ENCODE measurements at regions not wholly inside any gene's neighbourhood (a gene's known extent, or its start where the extent isn't known, plus 50 kb on each side); places are given as distances from the start of the nearest gene placed in this dataset.

DNA sequence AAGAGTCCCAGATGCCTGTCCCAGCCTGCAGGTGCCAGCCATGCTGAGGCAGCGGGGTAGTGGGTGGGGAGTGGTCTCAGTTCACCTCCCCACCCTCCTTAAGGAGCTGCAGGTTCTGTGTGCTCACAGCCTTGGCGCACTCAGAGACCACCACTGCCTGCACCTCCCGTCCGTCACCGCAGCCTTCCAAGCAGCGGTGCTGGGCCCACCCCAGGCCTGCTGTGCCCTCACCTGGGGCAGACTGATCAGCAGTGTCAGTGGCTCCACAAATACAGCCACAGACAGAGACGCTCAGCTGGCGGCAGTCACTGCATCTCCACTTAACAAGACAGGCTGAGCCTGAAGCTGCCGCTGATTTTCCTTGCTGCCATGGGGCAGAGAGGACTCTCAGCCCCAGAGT lies 120.2 kb downstream of the RFLNA start:
- TF ChIP-seq, protein P1, sequence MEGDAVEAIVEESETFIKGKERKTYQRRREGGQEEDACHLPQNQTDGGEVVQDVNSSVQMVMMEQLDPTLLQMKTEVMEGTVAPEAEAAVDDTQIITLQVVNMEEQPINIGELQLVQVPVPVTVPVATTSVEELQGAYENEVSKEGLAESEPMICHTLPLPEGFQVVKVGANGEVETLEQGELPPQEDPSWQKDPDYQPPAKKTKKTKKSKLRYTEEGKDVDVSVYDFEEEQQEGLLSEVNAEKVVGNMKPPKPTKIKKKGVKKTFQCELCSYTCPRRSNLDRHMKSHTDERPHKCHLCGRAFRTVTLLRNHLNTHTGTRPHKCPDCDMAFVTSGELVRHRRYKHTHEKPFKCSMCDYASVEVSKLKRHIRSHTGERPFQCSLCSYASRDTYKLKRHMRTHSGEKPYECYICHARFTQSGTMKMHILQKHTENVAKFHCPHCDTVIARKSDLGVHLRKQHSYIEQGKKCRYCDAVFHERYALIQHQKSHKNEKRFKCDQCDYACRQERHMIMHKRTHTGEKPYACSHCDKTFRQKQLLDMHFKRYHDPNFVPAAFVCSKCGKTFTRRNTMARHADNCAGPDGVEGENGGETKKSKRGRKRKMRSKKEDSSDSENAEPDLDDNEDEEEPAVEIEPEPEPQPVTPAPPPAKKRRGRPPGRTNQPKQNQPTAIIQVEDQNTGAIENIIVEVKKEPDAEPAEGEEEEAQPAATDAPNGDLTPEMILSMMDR (IDR thresholded peaks at IDR 0.05): no peak
- no peak for TF ChIP-seq POLR2A (IDR thresholded peaks at IDR 0.05)
